HFF-Myc (cell line): ENCODE measurements at regions not wholly inside any gene's neighbourhood (a gene's known extent, or its start where the extent isn't known, plus 50 kb on each side); places are given as distances from the start of the nearest gene placed in this dataset.

Experiments
- DNase-seq: peaks from one replicate; pipeline ENCODE4 v3.0.0-alpha.2; 2011; ENCODE audit warnings: low read depth; ENCODE audit errors: extremely low read depth
- H3K4me3 ChIP-seq: replicated peaks from 2 replicates; pipeline ENCODE4 v1.5.1; 2011; ENCODE audit warnings: low read depth, mild to moderate bottlenecking, control low read depth, low read length
- CTCF ChIP-seq: IDR thresholded peaks from 2 replicates; pipeline ENCODE4 v1.5.1; 2012; ENCODE audit warnings: mild to moderate bottlenecking, low read depth, low read length, control low read depth; ENCODE audit errors: missing control alignments

- DNase-seq = no peak
- TF ChIP-seq CTCF = no peak
- H3K4me3 ChIP-seq = no peak overlapping the region
These were observed 88.4 kb downstream of the CCDC71L start for GRCh38 chr7:106572394-106573124.

GRCh38 chr7:106571563-106571962, 89.4 kb downstream of the CCDC71L start:
- DNase-seq = no peak
- H3K4me3 ChIP-seq = no peak overlapping the region
- no peak for TF ChIP-seq CTCF

GRCh38 chr7:106570948-106571418, 90.0 kb downstream of the CCDC71L start:
- no peak for DNase-seq
- TF ChIP-seq CTCF = no peak

GRCh38 chr7:106570146-106570545, 90.8 kb downstream of the CCDC71L start:
- DNase-seq = no peak
- TF ChIP-seq CTCF = no peak

More at GRCh38 chr7:106570948-106571418, 90.0 kb downstream of the CCDC71L start:
- no peak overlapping the region for H3K4me3 ChIP-seq

GRCh38 chr7:106569500-106569929, 91.4 kb downstream of the CCDC71L start:
- no peak for DNase-seq
- no peak overlapping the region for H3K4me3 ChIP-seq
- no peak for TF ChIP-seq CTCF

More at GRCh38 chr7:106570146-106570545, 90.8 kb downstream of the CCDC71L start:
- no peak overlapping the region for H3K4me3 ChIP-seq

GRCh38 chr7:106568680-106569499, 92.1 kb downstream of the CCDC71L start:
- no peak for TF ChIP-seq CTCF
- DNase-seq = no peak
- no peak overlapping the region for H3K4me3 ChIP-seq
